Central memory CD4-positive, alpha-beta T cell (primary cell): ENCODE measurements at regions not wholly inside any gene's neighbourhood (a gene's known extent, or its start where the extent isn't known, plus 50 kb on each side); places are given as distances from the start of the nearest gene placed in this dataset.

Experiments
- DNase-seq: peaks from one replicate; pipeline ENCODE4 v3.0.0; 2022

DNA sequence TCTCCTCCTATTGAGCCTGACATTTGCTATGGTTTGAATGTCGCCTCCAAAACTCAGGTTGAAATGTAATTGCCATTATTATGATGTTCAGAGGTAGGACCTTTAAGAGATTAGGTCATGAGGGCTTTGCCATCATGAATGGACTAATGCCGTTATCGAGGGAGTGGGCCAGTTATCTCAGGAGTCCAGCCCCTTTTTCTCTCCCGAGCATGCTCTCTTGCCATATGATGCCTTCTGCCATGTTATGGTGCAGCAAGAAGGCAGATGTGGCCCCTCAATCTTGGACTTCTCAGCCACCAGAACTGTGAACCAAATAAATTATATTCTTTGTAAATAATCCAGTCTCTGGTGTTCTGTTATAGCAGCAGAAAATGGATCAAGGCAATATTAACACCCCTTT lies 323.5 kb downstream of the RRAGC start:
- DNase-seq: no peak

DNA sequence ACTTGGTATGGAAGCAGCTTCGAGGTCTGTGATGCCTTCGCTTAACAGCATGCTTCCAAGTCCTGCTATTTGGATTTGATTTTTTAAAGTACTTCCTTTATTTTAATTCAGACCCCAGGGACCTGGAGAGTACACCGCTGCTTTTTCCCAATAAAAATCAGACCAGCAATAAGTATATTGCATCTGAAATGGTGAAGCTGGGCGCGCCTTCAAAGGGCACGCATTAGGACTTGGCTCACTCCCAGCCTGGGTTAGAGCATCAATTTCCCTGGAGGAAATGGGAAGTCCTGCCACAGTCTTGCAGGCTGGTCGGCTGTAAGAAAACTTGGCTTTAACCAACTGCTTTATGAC lies 325.1 kb downstream of the RRAGC start:
- DNase-seq: no peak

DNA sequence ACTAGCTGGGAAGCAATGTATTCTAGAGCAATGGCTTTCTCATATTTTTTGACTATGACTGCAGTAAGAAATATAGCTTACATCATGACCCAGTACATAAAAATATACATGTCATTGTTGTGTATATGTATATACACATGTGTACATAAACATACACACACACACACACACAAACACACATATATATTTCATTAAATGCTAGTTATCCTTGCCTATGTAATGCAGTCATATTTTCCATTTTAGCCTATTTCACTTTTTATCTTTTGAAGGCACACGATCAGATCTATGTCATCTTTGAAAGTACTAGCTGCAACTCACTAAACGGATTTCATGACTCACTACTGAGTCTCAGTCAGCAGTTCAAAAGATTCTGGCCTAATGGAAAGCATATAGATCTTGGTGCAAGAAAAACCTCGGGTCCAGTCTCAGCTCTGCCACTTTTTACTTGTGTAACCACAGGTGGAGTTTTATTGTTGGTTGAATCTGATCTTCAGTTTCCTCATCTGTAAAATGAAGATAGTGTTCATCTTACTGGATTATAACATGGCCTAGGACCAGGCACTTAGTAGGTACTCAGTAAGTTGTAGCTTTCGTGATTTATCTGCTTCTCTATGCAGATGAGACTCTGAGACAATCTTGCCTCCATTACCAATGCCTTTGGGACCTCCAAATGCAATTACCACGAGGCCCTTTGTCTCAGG lies 325.6 kb downstream of the RRAGC start:
- no peak for DNase-seq

DNA sequence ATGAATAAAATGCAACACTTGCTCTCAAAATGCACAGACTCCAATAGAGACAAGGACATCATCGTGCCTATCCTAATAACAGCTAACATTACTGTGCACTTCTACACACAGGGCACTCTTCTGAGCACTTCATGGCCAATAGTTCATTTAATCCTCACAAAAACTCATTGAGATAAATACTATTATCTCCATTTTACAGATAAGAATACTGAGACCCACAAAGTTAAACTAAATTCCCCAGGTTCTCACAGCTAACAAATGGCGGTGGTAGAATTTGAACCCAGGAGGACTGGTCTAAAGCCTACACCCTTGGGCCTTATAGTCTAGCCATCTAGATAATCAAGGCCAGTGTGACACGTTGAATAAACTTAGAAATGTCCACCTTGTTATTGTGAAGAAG lies 328.6 kb downstream of the RRAGC start:
- no peak for DNase-seq

DNA sequence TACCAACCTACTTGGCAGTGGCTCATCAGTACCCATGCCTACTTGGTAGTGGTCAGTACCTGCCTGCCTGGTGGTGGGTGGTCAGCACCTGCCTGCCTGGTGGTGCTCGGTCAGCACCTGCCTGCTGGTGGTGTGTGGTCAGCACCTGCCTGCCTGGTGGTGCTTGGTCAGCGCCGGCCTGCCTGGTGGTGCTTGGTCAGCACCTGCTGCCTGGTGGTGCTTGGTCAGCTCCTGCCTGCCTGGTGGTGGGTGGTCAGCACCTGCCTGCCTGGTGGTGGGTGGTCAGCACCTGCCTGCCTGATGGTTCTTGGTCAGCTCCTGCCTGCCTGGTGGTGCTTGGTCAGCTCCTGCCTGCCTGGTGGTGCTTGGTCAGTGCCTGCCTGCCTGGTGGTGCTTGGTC lies 329.6 kb downstream of the RRAGC start:
- DNase-seq: no peak

DNA sequence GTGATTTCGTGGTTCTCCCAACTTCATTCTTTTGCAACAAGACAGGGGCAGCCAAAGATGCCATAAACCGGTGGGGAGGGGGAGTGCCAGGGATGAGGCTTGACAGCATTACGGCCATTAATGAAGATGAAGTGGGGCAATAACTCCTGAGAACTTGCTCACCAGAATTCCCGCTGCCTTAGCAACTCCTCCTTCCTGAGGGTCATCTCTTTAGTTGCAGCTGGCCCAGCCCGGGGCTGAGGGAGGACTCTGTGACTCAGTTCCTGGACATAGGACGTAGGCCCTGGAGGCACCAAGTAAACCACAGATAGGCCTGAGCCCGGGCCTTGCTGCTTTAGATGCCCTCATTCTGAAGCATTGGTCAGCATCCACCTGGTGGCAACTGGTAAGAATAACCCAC lies 330.2 kb downstream of the RRAGC start:
- DNase-seq: no peak

DNA sequence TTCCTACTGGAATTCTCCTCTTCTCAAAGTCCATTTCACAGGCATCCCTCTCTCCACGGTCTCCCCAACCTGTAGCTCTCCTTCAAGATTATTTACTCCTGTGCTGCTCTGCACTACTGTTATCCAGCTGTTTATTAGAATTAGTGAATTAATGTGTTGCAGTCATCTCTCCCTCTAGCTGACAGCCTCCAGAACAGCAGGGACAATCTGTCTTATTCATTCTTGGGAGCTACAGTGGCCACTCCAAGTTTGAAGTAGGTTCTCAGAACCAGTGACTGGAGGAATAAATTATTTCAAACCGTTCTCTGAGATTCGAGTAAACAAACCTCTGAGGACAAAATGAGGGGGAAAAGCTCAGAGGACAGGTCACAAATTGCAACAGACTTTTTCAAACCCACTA lies 330.9 kb downstream of the RRAGC start:
- no peak for DNase-seq

DNA sequence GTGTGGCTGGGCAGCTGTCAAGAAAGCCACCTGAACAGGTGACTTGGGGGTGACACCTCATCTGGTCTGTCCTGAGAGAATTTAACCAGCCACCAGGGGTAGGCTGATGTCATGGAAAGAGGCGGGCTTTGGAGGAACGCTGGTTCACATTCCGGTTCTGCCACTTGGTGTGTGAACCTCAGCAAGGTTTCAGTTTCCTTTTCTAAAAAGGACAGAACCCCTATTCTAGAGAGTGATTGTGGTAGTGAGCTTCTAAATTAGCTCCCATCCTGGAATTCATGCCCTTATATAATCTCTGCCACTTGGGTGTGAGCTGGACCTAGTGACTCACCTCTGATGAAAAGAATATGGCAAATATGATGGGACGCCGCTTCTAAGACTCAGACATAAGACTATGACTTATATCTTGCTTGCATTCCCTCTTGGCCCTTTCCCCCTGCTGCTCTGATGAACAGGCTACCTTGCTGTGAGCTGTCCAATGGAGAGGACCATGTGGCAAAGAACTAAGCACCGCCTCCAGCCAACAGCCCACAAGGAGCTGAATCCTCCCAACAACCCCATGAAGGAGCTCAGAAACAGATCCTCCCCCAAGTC lies 332.1 kb downstream of the RRAGC start:
- DNase-seq: peak; percentile 24

DNA sequence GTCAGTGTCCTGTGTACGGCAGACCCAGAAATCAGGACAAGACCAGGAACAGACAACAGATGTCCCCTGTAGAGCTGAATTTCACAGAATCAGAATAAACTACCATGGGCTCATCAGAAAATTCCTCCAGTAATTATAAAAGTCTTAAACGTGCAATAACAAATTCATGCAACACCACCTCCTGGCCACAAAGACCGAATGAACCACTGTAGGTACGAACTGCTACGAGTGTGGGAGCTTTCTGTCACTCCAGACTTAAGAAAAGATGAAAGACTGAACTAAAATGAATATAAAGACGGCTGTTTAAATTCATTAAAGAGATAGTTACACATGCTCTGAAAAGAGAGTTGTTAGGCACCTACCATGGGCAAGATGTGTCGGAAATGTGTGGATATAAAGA lies 333.5 kb downstream of the RRAGC start:
- DNase-seq: no peak

DNA sequence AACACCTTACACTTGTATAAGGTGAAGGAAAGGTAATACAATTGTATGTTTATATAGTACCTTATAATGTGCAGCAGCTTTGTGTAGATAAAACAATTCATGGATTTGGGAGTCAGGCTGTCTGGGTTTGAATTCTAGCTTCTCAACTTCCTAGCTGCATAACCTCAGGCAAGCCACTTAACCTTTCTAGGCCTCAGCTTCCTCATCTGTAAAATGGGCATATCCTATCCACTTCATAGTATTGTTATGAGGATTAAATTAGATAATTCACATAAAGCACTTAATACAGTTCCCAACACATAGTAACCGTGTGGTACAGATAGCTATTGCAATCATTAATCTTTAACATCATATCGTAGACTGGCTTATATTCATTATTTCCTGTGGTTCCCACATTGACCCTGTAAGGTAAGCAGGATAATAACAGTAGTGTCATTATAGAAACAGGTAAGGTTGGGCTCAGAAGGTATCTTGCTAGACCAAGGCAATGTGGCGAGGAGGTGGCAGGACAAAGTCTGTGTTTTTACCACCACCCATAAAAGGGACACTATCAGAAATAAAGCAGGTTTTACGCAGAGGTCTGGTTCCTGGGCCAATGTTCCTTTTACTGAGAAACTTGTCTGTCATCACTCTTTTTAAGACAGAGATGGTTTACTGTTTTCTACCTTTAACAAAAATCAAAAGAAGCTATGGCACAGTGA lies 334.1 kb downstream of the RRAGC start:
- no peak for DNase-seq

DNA sequence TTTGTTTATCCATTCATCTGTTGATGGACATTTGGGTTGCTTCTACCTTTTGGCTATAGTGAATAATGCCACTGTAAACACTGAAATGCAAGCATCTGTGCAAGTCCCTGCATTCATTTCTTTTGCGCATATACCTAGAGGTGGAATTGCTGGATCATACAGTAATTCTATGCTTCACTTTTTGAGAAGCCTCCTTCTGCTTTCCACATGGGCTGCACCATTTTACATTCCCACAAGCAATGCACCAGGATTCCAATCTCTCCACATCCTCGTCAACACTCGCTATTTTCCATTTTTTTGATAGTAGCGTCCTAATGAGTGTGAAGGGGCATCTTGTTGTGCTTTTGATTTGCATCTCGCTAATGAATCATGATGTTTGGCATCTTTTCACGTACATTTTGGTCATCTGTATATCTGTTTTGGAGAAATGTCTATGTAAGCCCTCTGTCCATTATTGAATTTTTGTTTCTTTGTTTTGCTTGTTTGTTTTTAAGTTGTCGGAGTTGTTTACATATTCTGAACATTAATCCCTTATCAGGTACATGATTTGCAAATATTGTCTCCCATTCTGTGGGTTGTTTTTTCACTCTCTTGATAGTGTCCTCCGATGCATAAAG lies 335.4 kb downstream of the RRAGC start:
- DNase-seq: no peak

DNA sequence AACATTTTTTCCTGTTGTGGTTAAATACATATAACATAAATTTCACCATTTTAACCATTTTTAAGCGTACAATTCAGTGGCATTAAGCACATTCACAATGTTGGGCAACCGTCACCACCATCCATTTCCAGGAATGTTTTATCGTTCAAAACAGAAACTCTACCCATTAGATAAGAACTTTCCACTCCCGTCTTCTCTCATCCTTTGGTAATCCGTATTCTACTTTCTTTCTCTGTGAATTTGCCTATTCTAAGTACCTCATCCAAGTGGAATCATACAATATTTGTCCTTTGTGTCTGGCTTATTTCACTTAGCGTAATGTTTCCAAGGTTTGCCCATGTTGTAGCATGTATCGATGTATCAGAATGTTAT lies 336.0 kb downstream of the RRAGC start:
- no peak for DNase-seq

DNA sequence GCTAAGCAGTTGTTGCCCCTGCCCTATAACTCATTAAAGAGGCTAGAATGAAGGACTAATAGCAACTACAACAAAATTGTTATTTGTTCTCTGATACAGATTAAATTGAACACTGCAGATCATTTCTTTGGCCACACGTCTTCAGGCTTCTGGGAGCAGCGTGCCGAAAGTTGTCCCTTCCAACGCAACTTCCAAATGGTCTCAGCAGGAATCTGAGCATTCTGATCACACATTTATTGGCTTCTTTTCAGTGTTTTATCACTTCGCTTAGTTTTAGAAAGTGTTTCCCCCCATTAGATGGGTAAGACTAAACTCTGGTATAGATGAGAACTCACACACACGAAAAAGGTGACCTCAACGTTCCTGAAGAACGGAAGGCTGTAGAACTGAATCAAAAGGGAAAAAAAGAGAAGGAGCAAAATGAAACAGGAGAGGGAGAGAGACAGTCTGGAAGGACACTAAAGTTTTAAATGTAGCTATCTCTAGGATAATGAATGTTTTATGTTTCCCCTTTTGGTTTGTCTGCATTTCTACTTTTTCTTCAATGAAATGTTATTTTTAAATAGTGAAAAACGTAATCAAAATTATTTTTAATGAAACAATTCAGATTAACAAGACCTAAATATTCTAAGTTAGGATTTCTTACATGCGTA lies 336.5 kb downstream of the RRAGC start:
- DNase-seq: no peak

DNA sequence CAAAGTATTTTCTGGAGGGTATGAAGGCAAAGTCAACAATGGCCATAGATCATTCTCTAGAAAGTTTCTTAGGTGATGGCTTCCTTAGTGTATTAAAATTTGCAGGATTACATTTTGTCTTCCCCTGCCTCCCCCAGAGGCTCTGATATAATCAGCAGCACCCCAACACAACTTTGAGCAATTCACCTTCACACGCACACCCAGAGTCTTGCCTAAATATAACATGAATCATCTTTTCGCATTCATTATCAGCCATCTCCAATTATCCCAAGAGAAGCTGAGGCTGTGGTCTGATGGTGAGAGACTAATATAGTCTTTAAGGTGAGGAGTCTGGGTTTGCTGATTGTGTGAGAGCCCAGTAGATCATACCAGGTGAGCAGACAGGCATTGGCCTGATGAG lies 343.0 kb downstream of the RRAGC start:
- no peak for DNase-seq

DNA sequence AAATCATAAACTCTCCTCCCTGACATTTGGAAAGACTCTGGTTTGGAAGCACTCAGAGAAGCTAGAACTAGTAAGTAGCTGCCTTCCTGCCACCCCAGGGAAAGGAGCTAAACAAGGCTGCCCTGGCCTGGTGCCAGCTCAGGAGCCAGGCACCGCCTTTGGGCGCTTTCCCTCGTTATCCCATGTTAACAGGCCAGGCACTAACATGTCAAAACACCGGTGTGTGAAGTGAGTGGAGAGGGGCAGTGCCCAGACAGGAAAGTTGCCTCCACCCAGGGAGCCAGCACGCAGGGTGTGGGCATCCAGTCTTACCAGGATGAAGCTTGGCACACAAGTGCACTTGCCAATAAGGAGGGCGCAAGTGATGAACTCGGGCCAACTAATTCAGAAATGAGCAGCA lies 346.8 kb downstream of the RRAGC start:
- no peak for DNase-seq

DNA sequence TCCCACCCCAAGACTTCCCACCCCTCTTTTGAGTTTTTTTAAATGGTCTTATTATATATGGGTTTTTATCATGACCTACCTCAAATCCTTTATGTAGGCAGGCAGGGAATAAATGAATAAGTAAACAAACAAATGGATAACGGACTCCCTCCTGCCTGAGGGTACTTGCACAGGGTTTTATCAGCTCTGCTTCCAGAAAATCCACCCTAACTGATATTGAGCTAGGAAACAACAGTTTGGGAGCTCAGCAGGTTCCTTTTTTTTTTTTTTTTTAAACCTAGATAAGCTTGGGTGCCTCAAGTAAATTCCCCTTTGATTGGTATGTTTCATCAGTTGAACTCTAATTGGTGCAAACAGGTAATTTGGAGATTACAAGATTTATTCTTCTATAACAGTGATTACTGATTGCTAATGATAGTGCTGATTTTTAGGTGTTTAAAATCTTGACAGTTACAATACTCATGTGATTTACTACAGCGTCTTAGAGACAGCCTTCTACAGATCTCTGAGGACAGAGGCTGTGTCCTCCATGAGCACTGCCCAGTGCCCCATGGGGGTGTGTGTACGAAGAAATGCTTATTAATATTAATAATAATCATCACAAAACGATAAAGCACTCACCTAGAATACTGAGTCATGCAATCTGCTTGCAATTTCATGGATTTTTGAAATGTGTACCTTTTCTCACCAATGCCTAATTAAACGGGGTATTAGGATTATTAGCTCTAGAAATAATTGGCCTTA lies 347.4 kb downstream of the RRAGC start:
- DNase-seq: no peak

DNA sequence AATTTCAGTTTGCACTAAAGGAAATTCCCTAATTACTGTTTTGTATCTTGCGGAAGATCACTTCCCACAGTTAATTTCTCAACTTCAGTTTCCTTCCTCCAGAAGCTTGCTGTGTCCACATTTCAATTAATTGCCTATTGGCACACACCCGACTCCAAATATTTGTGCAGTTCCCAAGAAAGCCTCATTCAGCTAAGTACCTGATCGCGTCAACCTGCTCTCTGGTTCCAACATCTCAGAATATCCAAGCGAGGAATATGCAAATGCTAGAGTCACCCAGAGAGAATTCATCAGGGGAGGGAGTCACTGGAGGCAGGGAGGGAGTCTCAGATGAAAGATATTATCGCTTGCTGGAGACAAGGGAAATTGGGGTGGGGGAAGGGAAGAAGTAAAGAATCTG lies 351.3 kb downstream of the RRAGC start:
- DNase-seq: no peak

DNA sequence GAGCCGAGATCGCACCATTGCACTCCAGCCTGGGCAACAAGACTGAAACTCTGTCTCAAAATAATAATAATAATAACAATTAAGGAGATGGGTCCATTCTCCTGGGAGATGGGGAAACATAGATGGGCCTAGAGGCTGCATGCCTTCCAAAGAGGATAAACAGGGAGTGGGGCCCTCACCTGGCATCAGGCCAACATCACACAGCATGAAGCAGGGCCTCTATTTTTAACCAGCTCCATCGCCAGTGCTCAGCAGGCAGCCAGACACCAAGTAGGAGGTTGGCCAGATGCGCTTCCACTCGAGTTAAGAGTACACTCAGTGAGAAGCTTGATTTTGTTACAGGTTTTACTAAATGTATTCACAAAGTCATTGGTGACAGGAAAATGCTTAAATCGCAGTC lies 352.0 kb downstream of the RRAGC start:
- no peak for DNase-seq

DNA sequence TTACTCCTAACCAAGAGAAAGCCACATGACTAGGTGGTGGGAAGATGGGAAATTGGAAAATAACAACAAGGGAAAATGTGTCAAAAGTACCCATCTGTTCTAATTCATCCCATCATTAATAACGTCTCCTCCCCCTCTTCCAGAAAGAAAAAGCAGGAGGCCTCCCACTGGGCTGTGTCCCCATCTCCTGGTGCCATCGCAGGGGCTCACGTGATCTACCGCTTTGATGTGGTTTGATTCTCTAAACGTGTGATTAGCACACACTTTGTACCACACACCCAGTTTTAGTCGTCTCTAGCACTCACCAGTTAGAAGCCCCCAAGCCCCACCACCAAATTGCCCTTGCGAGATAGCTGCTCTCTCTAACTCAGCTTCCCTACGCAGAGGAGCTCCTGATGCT lies 353.6 kb downstream of the RRAGC start:
- no peak for DNase-seq

DNA sequence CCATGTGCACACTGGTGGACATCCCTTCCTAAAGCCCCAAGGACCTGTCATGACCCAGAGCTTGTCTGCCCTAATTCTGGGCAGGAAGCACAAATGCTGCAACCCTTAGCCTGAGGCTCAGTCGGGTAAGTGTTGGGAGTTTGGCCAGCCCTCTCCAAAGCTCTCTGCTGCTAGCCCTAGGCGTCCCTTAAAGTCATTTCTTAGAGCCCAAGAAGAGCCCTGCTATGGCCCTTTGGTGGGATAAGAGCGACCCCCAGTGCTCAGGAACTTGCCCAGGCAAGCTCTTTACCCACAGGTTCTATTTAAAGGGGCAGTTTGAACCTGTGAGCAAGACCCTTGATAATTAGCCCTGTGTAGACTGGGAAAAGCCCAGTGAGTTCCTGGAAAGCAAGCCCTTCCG lies 356.8 kb downstream of the RRAGC start:
- DNase-seq: no peak

DNA sequence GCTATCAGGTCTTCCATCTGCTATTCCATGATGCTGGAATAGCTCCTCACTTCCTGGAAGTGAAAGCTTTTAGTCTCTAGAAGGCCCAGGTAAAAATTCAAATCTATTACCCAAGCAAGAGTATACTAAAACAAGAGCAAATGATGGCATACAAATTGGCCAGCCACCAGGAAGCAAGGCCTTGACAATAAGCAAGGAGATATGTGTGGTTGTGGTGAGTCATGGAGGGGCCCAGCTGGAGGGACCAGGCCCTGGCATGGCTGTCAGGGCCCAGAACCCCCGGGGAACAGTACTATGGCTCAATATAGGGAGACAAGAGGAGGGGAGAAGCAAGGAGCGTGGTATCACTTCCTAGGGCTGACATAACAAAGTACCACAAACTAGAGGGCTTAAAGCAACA lies 358.7 kb downstream of the RRAGC start:
- DNase-seq: no peak

DNA sequence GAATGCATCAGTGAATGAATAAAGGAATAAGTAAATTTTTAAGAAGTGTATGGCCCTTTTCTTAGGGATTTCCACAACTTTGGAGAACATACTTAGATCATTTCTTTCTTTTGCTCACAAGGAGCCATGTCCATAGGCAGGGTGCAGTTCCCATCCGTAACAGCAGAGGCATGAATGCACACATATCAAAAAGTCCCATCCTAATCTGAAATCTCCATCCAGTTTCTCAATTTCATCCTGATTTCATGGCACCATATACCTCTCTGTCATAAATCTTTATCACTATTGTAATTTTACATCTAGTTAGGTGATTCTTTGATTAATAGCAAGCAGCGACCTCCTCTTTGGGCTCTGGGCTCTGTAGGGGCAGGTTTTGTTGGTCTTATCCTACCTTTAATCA lies 359.2 kb downstream of the RRAGC start:
- no peak for DNase-seq

DNA sequence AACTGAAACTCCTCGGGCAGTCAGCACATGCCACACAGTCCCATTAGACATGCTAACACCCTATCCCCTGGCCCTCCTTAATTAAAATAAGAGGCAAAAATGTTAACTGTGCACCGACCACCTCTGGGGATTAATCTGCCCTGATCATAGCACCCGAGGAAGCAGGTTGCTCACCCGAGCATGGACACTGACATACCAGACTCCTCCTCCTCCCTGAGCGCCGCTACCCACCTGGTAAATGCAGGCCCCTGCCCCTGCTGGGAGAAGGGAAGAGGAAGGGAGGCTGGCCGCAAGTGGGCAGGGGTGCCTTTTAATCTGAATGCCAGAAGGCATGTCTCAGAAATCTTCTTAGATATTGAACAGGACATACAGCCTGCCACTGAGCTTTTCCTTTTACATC lies 360.9 kb downstream of the RRAGC start:
- no peak for DNase-seq
